OCI-M2 (cell line): ENCODE measurements at regions not wholly inside any gene's neighbourhood (a gene's known extent, or its start where the extent isn't known, plus 50 kb on each side); places are given as distances from the start of the nearest gene placed in this dataset.
"Not testable (repeated sequence)": the region's sequence is repeated elsewhere in the genome, so short reads cannot be mapped to it uniquely, and the experiment has no call there.

Experiments used
- DNase-seq: peaks from one replicate; lab custom pipeline; 2025; ENCODE audit not compliant: unreplicated experiment; lab: John Stamatoyannopoulos, UW

DNA sequence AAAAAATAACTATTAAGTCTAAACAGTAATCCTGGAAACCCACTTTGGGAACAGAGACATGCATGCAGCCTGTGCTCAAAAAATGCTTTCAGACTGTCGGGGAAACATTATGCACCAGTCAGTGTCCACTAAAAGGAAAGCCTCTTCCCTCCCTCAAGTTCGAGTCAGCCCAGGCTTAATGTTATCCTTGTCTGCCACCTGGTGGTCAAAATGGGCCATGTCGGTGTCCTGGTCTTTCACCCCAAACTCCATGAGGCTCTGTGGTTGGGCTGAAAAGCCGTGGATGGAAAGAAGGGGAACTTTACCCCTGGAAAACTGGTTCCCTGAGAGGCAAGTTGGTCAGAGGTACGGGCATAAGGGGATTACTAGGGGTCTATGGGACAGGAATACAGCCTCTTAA lies 88.4 kb upstream of the ZNF492 start:
- DNase-seq, result peak; percentile 2

- no peak for DNase-seq
Measured at GRCh38 chr19:22533761-22534160, 100.4 kb upstream of the ZNF492 start.

- no peak for DNase-seq
Measured at GRCh38 chr19:22532388-22533300, 101.5 kb upstream of the ZNF492 start.

GRCh38 chr19:22530042-22530441 lies 104.1 kb upstream of the ZNF492 start:
- DNase-seq, result no peak

GRCh38 chr19:22528956-22529355 lies 105.2 kb upstream of the ZNF492 start:
- DNase-seq, result no peak

- no peak for DNase-seq
Measured at GRCh38 chr19:22527554-22527953, 105.4 kb upstream of the ZNF98 start.

- no peak for DNase-seq
Measured at GRCh38 chr19:22526661-22527272, 104.6 kb upstream of the ZNF98 start.

GRCh38 chr19:22523940-22524339 lies 101.8 kb upstream of the ZNF98 start:
- DNase-seq, result no peak

DNA sequence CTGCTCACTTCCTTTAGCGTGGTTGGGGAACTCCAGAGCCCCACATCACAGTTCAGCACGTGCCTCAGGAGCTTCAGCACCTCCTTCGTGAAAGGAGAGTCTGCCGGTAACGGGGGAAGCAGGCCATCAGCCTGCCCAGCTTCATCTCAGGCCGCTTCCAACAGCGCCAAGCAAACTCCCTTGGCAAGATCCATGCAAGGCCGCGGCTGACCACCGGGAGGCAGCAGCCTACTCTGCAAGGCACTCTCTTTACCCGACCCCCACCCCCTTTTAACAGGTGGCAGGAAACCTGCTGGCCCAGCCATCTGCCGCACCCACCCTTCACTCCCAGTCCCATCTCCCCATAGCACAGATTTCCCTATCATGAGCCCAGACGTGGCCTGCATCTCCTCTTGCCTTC lies 97.4 kb upstream of the ZNF98 start:
- DNase-seq, result not testable (repeated sequence)

DNA sequence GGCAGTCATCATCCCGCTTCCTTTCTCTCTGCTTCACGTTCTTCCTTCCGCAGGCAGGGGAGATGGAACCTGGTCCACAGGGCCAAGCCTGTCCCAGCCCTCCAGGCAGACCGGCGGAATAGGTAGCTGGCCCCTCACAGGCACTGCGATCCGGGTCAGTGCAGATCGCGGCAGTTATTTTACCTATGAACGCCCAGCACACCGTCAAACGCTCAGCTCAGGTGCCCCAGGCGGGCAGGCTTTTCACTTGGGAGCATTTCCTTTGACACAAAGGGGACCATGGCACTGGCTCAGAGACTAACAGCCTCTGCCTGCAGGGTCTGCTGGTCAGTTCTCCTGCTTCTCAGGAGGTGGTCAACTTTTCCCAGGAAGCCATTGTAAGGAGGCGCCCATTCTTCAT lies 97.0 kb upstream of the ZNF98 start:
- no peak for DNase-seq

DNA sequence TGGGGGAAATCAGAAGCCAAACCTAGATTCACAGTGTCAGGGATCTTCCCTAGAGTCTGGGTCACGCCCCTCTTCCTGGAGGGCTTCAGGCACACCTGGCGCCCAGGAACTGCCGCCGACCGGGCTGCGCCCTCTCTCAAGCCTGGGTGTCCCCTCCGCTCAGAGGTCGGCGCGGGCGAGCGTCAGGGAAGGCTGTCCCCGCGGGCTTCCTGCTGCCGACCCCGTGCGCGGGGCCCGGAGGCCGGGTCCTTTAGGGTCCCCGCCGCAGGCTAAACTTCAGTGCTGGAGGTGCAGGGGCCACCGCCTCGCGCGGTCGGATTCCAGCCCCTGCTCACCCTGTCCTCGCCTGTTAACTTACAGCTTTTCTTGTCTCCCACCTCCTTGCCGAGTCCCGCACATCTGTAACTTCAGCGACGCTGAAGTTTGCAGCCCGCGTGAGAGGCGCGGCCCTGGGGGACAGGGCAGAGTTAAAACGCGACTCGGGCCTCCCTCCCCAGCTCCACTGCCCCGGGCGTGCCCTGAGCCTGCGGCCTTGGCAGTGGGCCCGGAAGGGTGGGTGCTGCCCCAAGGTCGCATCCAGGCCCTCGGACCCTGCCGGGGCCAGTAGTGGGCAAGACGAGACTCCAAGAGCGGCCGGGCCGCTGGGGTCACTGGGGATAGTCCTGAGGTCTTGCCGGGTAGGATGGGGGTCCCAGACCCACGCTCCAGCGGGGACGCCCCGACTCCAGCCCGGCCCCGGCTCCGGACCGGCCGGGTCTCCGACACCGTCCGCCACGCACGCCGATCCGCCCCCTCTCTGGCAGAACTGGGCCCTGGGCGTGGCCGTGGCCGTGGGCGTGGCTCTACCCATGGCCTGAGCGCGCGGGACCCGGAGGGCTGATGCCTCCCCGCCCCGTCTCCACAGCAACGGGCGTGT lies 95.6 kb upstream of the ZNF98 start:
- DNase-seq, result no peak

DNA sequence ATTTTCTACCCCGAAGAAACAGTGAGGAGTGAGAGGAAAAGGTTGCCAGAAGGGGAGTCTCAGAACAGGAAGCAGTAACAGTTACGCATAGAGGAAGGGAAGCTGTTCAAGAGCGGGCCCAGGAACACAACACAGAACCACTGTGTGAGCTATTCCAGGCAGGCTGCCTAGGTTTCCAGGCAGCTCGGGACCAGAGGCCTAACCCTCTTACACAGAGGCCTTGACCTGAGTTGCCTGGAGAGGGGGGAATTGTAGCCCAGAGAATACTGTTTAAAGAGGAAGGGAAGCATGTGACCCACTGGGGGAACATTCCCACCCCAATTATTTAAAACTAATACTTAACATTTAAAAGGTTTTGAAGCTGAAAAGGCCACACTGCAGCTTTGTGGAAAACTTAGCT lies 93.3 kb upstream of the ZNF98 start:
- DNase-seq, result no peak

GRCh38 chr19:22503524-22503923 lies 81.4 kb upstream of the ZNF98 start:
- no peak for DNase-seq

- no peak for DNase-seq
Measured at GRCh38 chr19:22502766-22503165, 80.6 kb upstream of the ZNF98 start.

GRCh38 chr19:22498831-22499430 lies 76.8 kb upstream of the ZNF98 start:
- not testable (repeated sequence) for DNase-seq

GRCh38 chr19:22491746-22492145 lies 69.6 kb upstream of the ZNF98 start:
- DNase-seq, result no peak

- not testable (repeated sequence) for DNase-seq
Measured at GRCh38 chr19:22483514-22483913, 61.4 kb upstream of the ZNF98 start.

DNA sequence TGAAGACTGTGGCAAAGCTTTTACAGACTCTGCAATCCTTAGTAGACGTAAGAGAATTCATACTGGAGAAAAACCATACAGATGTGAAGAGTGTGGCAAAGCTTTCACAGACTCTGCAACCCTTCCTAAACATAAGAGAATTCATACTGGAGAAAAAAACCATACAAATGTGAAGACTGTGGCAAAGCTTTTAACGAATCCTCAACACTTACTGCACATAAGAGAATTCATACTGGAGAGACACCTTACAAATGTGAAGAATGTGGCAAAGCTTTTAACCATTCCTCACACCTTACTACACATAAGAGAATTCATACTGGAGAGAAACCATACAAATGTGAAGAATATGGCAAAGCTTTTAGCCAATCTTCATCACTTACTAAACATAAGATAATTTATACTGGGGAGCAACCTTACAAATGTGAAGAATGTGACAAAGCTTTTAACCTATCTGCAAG lies 50.1 kb upstream of the ZNF98 start:
- no peak for DNase-seq
